Common myeloid progenitor, CD34-positive (primary cell): ENCODE measurements at regions not wholly inside any gene's neighbourhood (a gene's known extent, or its start where the extent isn't known, plus 50 kb on each side); places are given as distances from the start of the nearest gene placed in this dataset.

ENCODE experiments used
- CTCF ChIA-PET: fragments of 350-600 bp; sonication (Branson Sonifier 250); formaldehyde crosslinking; loops from one replicate; lab custom pipeline; 2021; ENCODE audit warnings: antibody characterized with exemption; lab: Charles Lee
- POLR2A ChIA-PET: fragments of 350-600 bp; sonication (Branson Sonifier 250); formaldehyde crosslinking; loops from one replicate; lab custom pipeline; 2021; ENCODE audit warnings: antibody characterized with exemption; lab: Charles Lee
- DNase-seq, 3 donors: peaks; one replicate each; pipeline versions ENCODE4 v3.0.0 to v3.0.0-alpha.2; 2013
- H3K27ac ChIP-seq, 2 experiments: 1 replicate in 1 of 2; 2 replicates in 1 of 2; pipeline ENCODE4 v1.7.0; 2013; ENCODE audit warnings: inconsistent platforms in 2 of 2, low read length in 2 of 2, mild to moderate bottlenecking in 2 of 2, low read depth in 1 of 2, moderate library complexity in 1 of 2; ENCODE audit not compliant: severe bottlenecking in 2 of 2, insufficient read depth in 1 of 2, poor library complexity in 1 of 2
- H3K27me3 ChIP-seq, 5 experiments: replicated peaks in 2 of 5; 1 replicate in 3 of 5; 2 replicates in 2 of 5; pipeline versions ENCODE4 v1.6.1 to v1.7.0; 2013; ENCODE audit warnings: low read length in 4 of 5, mild to moderate bottlenecking in 2 of 5, moderate library complexity in 2 of 5, inconsistent platforms in 1 of 5; ENCODE audit not compliant: insufficient read depth in 5 of 5, control insufficient read depth in 4 of 5
- H3K36me3 ChIP-seq, 4 experiments: 1 replicate in 2 of 4; 2 replicates in 2 of 4; pipeline versions ENCODE4 v1.6.1 to v1.7.0; 2013; ENCODE audit warnings: low read length in 3 of 4, control low read depth in 1 of 4, mild to moderate bottlenecking in 1 of 4; ENCODE audit not compliant: control insufficient read depth in 4 of 4, insufficient read depth in 4 of 4
- H3K4me1 ChIP-seq, 4 experiments: 1 replicate in 3 of 4; 2 replicates in 1 of 4; pipeline versions ENCODE4 v1.6.1 to v1.7.1; 2013; ENCODE audit warnings: low read length in 3 of 4, mild to moderate bottlenecking in 3 of 4, control low read depth in 1 of 4, inconsistent platforms in 1 of 4, moderate library complexity in 1 of 4; ENCODE audit not compliant: control insufficient read depth in 4 of 4, insufficient read depth in 4 of 4; ENCODE audit errors: control extremely low read depth in 1 of 4
- H3K4me3 ChIP-seq, 7 experiments: 1 replicate in 4 of 7; 2 replicates in 3 of 7; pipeline versions ENCODE4 v1.5.1 to v1.7.0; 2013; ENCODE audit warnings: mild to moderate bottlenecking in 7 of 7, low read length in 6 of 7, moderate library complexity in 6 of 7, inconsistent platforms in 2 of 7, low read depth in 2 of 7, control low read depth in 1 of 7; ENCODE audit not compliant: insufficient read depth in 4 of 7, control insufficient read depth in 1 of 7; ENCODE audit errors: extremely low read depth in 1 of 7
- H3K9me3 ChIP-seq, 5 experiments: 1 replicate in 4 of 5; 2 replicates in 1 of 5; pipeline versions ENCODE4 v1.6.1 to v1.7.1; 2013; ENCODE audit warnings: low read length in 4 of 5, mild to moderate bottlenecking in 2 of 5, inconsistent platforms in 1 of 5, low read depth in 1 of 5, moderate library complexity in 1 of 5; ENCODE audit not compliant: control insufficient read depth in 4 of 5, insufficient read depth in 2 of 5; ENCODE audit errors: control extremely low read depth in 1 of 5
- WGBS: methylation state at CpG from one replicate; pipeline ENCODE4 v1.1.5; 2013; ENCODE audit not compliant: insufficient coverage; 5-methylcytosine and 5-hydroxymethylcytosine counted together

- DNase-seq, result no peak
- WGBS, result 58% methylated on average over 2 of the region's 2 CpGs
- ChIA-PET POLR2A (no interaction called here), CTCF (no interaction called here)
- H3K4me3 ChIP-seq, result no peak overlapping the region
- peaks cover 0 to 5% (median 0%) of the 10 kb centered on the region in 5 experiments for H3K27me3 ChIP-seq
- no peaks in the 10 kb centered on the region for H3K9me3 ChIP-seq
- no peak overlapping the region for H3K27ac ChIP-seq
- no peaks in the 10 kb centered on the region for H3K36me3 ChIP-seq
- H3K4me1 ChIP-seq, result no peaks in the 10 kb centered on the region
Observed at GRCh38 chrX:43500996-43501694, 155.0 kb upstream of the MAOA start.

DNA sequence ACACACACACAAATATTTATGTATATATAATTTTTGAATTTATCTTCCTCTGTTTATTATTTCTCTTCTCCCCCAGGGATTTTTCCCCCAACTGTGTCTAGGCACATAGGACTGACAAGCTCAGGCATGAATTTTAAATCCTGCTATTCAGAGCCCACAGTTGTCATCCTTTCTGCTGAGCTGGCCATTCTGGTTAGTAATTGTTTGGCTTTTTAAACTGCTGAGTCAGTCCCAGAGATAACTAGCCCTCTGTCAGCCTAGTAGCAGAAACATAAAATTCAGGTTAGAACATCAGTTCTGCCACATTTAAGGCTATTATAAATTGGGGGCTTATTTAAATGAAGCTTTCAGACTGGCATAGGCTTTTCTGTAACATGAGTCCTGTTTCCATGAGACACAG is 151.7 kb upstream of the MAOA start:
- POLR2A ChIA-PET, result no interaction called here
- CTCF ChIA-PET, result no interaction called here
- H3K27ac ChIP-seq, result no peak overlapping the region
- H3K9me3 ChIP-seq, result no peaks in the 10 kb centered on the region
- H3K4me3 ChIP-seq, result no peak overlapping the region
- peaks cover 0 to 3% (median 0%) of the 10 kb centered on the region in 5 experiments for H3K27me3 ChIP-seq
- H3K4me1 ChIP-seq, result no peaks in the 10 kb centered on the region
- no peak for DNase-seq
- H3K36me3 ChIP-seq, result no peaks in the 10 kb centered on the region

GRCh38 chrX:43505769-43506168 is 150.3 kb upstream of the MAOA start:
- POLR2A ChIA-PET, result no interaction called here
- Histone ChIP-seq H3K4me3 (no peak overlapping the region), H3K36me3 (no peaks in the 10 kb centered on the region), H3K4me1 (no peaks in the 10 kb centered on the region), H3K9me3 (no peaks in the 10 kb centered on the region), H3K27me3 (peaks cover 0 to 3% (median 0%) of the 10 kb centered on the region in 5 experiments), H3K27ac (no peak overlapping the region)
- DNase-seq, result no peak
- whole genome bisulfite sequencing, result 78% methylated on average over 2 of the region's 3 CpGs
- CTCF ChIA-PET, result no interaction called here

DNA sequence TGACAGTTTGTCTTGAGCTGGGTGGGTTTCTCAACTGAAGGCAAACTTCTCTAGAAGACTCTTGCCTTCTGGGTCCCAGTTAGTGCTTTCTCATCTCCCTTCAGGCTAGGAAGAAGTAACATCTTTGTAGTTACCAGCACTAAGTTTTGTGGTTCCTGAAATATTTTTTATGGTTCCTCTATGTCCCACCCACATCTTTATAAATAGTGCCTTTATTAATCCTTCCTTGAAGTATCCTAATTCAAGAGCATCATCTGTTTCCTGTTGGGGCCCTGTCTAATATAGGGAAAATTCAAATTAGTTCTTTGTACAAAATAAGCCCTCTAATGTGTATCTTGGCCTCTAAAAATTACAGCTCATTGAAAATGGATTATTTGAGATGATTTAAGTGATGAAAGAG is 147.4 kb upstream of the MAOA start:
- Histone ChIP-seq H3K27ac (no peak overlapping the region), H3K27me3 (peaks cover 0 to 4% (median 0%) of the 10 kb centered on the region in 5 experiments), H3K36me3 (no peaks in the 10 kb centered on the region), H3K4me1 (no peaks in the 10 kb centered on the region), H3K9me3 (no peaks in the 10 kb centered on the region), H3K4me3 (no peak overlapping the region)
- no peak for DNase-seq
- ChIA-PET CTCF (no interaction called here), POLR2A (no interaction called here)

GRCh38 chrX:43510209-43510608 is 145.9 kb upstream of the MAOA start:
- ChIA-PET POLR2A (no interaction called here), CTCF (no interaction called here)
- Histone ChIP-seq H3K36me3 (no peaks in the 10 kb centered on the region), H3K27ac (no peak overlapping the region), H3K27me3 (peaks cover 0 to 5% (median 0%) of the 10 kb centered on the region in 5 experiments), H3K4me1 (no peaks in the 10 kb centered on the region), H3K4me3 (no peak overlapping the region), H3K9me3 (no peaks in the 10 kb centered on the region)
- no peak for DNase-seq
- WGBS, result 100% methylated on average over 1 of the region's 1 CpG

GRCh38 chrX:43513085-43513484 is 143.0 kb upstream of the MAOA start:
- Histone ChIP-seq H3K9me3 (no peaks in the 10 kb centered on the region), H3K27ac (no peak overlapping the region), H3K27me3 (peaks cover 0 to 4% (median 0%) of the 10 kb centered on the region in 5 experiments), H3K4me1 (no peaks in the 10 kb centered on the region), H3K36me3 (no peaks in the 10 kb centered on the region), H3K4me3 (no peak overlapping the region)
- DNase-seq, result no peak
- 83% methylated on average over 3 of the region's 3 CpGs for WGBS
- ChIA-PET POLR2A (no interaction called here), CTCF (no interaction called here)

DNA sequence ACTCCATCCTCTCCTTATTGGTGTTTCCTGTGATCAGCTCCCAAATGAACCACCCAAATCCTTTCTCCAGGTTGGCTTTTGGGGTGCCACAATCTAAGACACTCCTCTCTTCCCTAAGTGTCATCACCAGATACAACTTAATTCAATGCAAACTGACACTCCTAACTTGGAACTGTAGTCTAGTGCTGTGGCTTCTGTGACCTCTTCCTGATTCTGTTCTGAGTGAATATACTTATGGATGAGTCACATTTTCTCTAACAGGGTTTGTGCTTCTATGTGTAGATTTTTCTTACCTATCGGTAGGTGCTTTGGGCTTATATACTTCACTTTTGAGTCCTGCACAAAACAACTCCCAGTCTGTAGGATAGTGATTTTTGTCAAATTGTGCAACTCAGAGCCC is 141.3 kb upstream of the MAOA start:
- H3K4me1 ChIP-seq, result no peaks in the 10 kb centered on the region
- no peak for DNase-seq
- no peaks in the 10 kb centered on the region for H3K36me3 ChIP-seq
- H3K9me3 ChIP-seq, result no peaks in the 10 kb centered on the region
- H3K27me3 ChIP-seq, result peaks cover 0 to 4% (median 0%) of the 10 kb centered on the region in 5 experiments
- CTCF ChIA-PET, result no interaction called here
- no peak overlapping the region for H3K27ac ChIP-seq
- no CpG with 5 or more reads among the region's 1 CpG for WGBS
- POLR2A ChIA-PET, result no interaction called here
- H3K4me3 ChIP-seq, result no peak overlapping the region
